ENCODE measurements at regions not wholly inside any gene's neighbourhood (a gene's known extent, or its start where the extent isn't known, plus 50 kb on each side); places are given as distances from the start of the nearest gene placed in this dataset.

GRCh38 chr1:220372451-220372850 is 100.2 kb upstream of the RAB3GAP2 start:
- TF ChIP-seq CTCF (conservative IDR thresholded peaks at IDR 0.05; ENCODE audit: low read depth in 2 of 2): no peak
- TF ChIP-seq EZH2phosphoT487 (IDR thresholded peaks at IDR 0.05; ENCODE audit: unreplicated experiment): no peak
- no peak for TF ChIP-seq NANOG (IDR thresholded peaks at IDR 0.05; ENCODE audit: borderline replicate concordance)
- TF ChIP-seq EZH2 (IDR thresholded peaks at IDR 0.05; ENCODE audit: low read depth, unreplicated experiment): no peak
- no peak for TF ChIP-seq JUNB (IDR thresholded peaks at IDR 0.05; ENCODE audit: unreplicated experiment)
- TF ChIP-seq CREB1 (CRISPR knock-in tag; IDR thresholded peaks at IDR 0.05; ENCODE audit: low read depth): no peak
- TF ChIP-seq ZNF331 (CRISPR knock-in tag; IDR thresholded peaks at IDR 0.05; ENCODE audit: low read depth): no peak
- no peak for TF ChIP-seq POLR2AphosphoS5 (IDR thresholded peaks at IDR 0.05; ENCODE audit: low read depth)
- no peak for TF ChIP-seq REST (IDR thresholded peaks at IDR 0.05; ENCODE audit: unreplicated experiment)
- no peak for TF ChIP-seq ETS1 (IDR thresholded peaks at IDR 0.05)
- TF ChIP-seq ZNF114 (CRISPR knock-in tag; IDR thresholded peaks at IDR 0.05): no peak
- no peak for TF ChIP-seq ZNF462 (CRISPR knock-in tag; IDR thresholded peaks at IDR 0.05)

All from GM23338 (cell line).